DND-41 (cell line): ENCODE measurements at regions not wholly inside any gene's neighbourhood (a gene's known extent, or its start where the extent isn't known, plus 50 kb on each side); places are given as distances from the start of the nearest gene placed in this dataset.

Experiments
- ATAC-seq: fragments of 200-7000 bp; cut with Tn5 transposase; 3 replicates; pipeline ENCODE4 v1.9.1; 2021; ENCODE audit warnings: low read depth; ENCODE audit not compliant: insufficient read depth
- DNase-seq: peaks from one replicate; pipeline ENCODE4 v3.0.0-alpha.2; 2020
- H2AFZ ChIP-seq: 2 replicates; pipeline ENCODE4 v1.6.0; 2012; ENCODE audit warnings: low read depth, low read length
- H3K27ac ChIP-seq: 2 replicates; pipeline ENCODE4 v1.5.1; 2012; ENCODE audit warnings: low read length, inconsistent platforms
- H3K27me3 ChIP-seq: fragments of 200-600 bp; sonication (generic); 2 replicates; pipeline ENCODE4 v1.6.0; 2012; ENCODE audit warnings: low read length, mild to moderate bottlenecking, inconsistent platforms; ENCODE audit not compliant: insufficient read depth, poor library complexity
- H3K36me3 ChIP-seq: 2 replicates; pipeline ENCODE4 v1.5.1; 2012; ENCODE audit warnings: low read length, inconsistent platforms; ENCODE audit not compliant: insufficient read depth
- H3K4me1 ChIP-seq: 2 replicates; pipeline ENCODE4 v1.5.1; 2012; ENCODE audit warnings: mild to moderate bottlenecking, low read length; ENCODE audit not compliant: insufficient read depth
- H3K4me2 ChIP-seq: 2 replicates; pipeline ENCODE4 v1.6.0; 2012; ENCODE audit warnings: mild to moderate bottlenecking, moderate library complexity, low read length, inconsistent platforms; ENCODE audit not compliant: insufficient read depth
- H3K4me3 ChIP-seq, 2 experiments: fragments of 200-600 bp in 1 of 2; shearing (Covaris generic) in 1 of 2; 2 replicates each; pipeline ENCODE4 v1.5.1; 2012 to 2016; ENCODE audit warnings: inconsistent platforms in 2 of 2, low read length in 2 of 2, mild to moderate bottlenecking in 2 of 2, low read depth in 1 of 2, moderate library complexity in 1 of 2
- H3K79me2 ChIP-seq: 2 replicates; pipeline ENCODE4 v1.6.0; 2012; ENCODE audit warnings: low read length, inconsistent platforms; ENCODE audit not compliant: insufficient read depth
- H3K9ac ChIP-seq: 2 replicates; pipeline ENCODE4 v1.6.0; 2012; ENCODE audit warnings: low read depth, mild to moderate bottlenecking, inconsistent platforms, low read length, moderate library complexity
- H3K9me3 ChIP-seq: 2 replicates; pipeline ENCODE4 v1.5.1; 2012; ENCODE audit warnings: low read length, moderate library complexity, mild to moderate bottlenecking, inconsistent platforms; ENCODE audit not compliant: insufficient read depth, severe bottlenecking
- H4K20me1 ChIP-seq: 2 replicates; pipeline ENCODE4 v1.6.0; 2012; ENCODE audit warnings: low read length; ENCODE audit not compliant: insufficient read depth
- CTCF ChIP-seq: IDR thresholded peaks from 2 replicates; pipeline ENCODE4 v1.5.1; 2012; ENCODE audit warnings: borderline replicate concordance, low read length, moderate library complexity, mild to moderate bottlenecking; ENCODE audit not compliant: poor library complexity, severe bottlenecking; ENCODE audit errors: extremely low read depth
- EZH2 ChIP-seq: IDR thresholded peaks from 3 replicates; pipeline ENCODE4 v1.6.1; 2012; ENCODE audit warnings: borderline replicate concordance, low read depth, mild to moderate bottlenecking, moderate library complexity, low read length, inconsistent platforms; ENCODE audit not compliant: severe bottlenecking

DNA sequence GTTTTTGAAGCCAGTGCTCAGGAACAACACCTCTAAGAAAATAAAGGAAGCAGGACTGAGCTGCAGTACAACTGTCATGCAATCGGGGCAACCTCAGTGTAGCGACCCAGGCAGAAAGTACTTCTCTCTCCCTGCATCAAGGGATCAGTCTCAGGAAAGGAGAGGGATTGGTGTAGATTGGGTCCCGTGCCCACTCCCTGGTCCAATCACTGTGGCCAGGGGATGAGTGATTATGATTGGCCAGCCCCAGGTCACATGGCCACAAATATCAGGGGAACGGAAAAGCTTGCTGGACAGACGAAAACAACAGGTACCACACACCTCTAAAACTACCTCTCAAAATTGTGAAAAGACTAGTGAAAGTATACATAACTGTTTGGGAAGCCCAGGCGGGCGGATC, 136.2 kb upstream of the F3 start:
- no peaks in the 10 kb centered on the region for H3K79me2 ChIP-seq

DNA sequence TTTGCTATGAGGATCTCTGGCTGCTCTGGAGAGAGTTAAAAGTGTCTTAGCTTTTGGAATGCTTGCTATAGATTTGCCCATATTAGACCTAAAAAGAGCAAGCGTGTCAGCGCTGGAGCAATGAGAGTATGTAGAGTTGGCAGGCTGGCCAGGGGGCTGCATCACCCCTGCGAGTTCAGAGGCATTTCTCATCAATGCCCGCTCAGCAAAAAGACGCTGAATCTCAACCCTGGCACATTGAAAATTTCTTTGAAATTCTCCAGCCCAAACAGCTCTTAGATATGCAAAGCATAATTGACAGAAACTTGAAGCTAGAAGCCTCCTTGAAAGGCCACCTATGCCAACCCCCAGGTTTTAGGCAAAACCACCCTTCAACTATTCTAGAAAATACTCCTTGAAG, 135.5 kb upstream of the F3 start:
- H4K20me1 ChIP-seq: no peaks in the 10 kb centered on the region
- H3K9ac ChIP-seq: no peak overlapping the region
- no peaks in the 10 kb centered on the region for H3K9me3 ChIP-seq
- no peaks in the 10 kb centered on the region for H3K36me3 ChIP-seq
- no peak for TF ChIP-seq EZH2
- no peak for TF ChIP-seq CTCF
- no peaks in the 10 kb centered on the region for H3K4me1 ChIP-seq
- ATAC-seq: no peak
- no peak overlapping the region for H2AFZ ChIP-seq
- H3K4me2 ChIP-seq: no peak overlapping the region
- no peak overlapping the region for H3K27ac ChIP-seq
- H3K79me2 ChIP-seq: no peaks in the 10 kb centered on the region
- H3K4me3 ChIP-seq: no peak overlapping the region
- H3K27me3 ChIP-seq: no peaks in the 10 kb centered on the region
- DNase-seq: no peak

More for the DNA sequence above, 136.2 kb upstream of the F3 start:
- H3K4me3 ChIP-seq: no peak overlapping the region
- H3K36me3 ChIP-seq: no peaks in the 10 kb centered on the region
- no peak overlapping the region for H2AFZ ChIP-seq
- no peak overlapping the region for H3K9ac ChIP-seq
- no peaks in the 10 kb centered on the region for H3K9me3 ChIP-seq
- H3K27ac ChIP-seq: no peak overlapping the region
- H4K20me1 ChIP-seq: no peaks in the 10 kb centered on the region
- no peak for DNase-seq
- H3K4me1 ChIP-seq: no peaks in the 10 kb centered on the region
- no peak for ATAC-seq
- TF ChIP-seq CTCF (no peak), EZH2 (no peak)
- H3K27me3 ChIP-seq: no peaks in the 10 kb centered on the region
- H3K4me2 ChIP-seq: no peak overlapping the region

DNA sequence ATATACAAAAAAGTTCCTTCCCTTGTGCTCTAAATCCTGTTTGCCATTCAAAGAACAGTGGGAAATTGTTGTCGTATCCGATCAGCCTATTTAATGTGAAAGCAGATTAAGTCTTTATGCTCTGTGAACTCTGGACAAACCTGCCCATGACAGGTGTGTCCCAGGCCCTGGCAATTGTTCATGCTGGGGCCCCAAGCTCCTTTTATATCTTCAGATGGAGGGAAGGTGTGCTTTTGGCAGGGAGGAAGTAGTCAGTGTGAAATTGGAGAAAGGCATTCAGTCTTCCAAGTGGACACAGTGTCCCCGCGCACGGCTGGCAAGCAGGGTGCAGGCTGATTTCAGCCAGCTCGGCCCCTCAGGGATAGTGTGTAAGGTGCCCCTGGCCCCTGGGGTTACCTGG, 135.1 kb upstream of the F3 start:
- H3K4me1 ChIP-seq: no peaks in the 10 kb centered on the region
- no peak overlapping the region for H3K9ac ChIP-seq
- H3K4me2 ChIP-seq: no peak overlapping the region
- H4K20me1 ChIP-seq: no peaks in the 10 kb centered on the region
- no peaks in the 10 kb centered on the region for H3K36me3 ChIP-seq
- no peaks in the 10 kb centered on the region for H3K27me3 ChIP-seq
- no peak overlapping the region for H2AFZ ChIP-seq
- no peaks in the 10 kb centered on the region for H3K79me2 ChIP-seq
- TF ChIP-seq EZH2 (no peak), CTCF (no peak)
- ATAC-seq (no peak), DNase-seq (no peak)
- no peaks in the 10 kb centered on the region for H3K9me3 ChIP-seq
- no peak overlapping the region for H3K4me3 ChIP-seq
- no peak overlapping the region for H3K27ac ChIP-seq

DNA sequence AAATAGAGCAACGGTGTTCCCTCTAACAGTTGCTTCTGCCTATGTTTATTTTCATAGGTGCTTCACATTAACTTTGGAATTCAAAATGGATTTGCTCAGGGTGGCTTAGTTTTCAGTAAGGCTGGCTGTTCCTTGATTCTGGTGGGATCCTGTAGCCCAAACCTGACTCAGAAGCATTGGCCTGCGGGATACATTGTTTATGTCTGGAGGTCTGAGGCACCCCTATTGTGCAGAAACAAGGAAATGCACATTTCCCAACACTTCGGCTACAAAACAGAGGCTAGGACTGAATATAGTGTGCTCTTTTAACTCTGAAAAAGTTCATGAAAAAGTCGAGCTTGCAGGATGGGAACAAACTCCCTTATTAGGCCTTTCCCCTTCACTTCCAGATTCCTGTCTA, 133.8 kb upstream of the F3 start:
- no peak for DNase-seq
- no peak overlapping the region for H2AFZ ChIP-seq
- no peak for ATAC-seq
- no peaks in the 10 kb centered on the region for H4K20me1 ChIP-seq
- no peaks in the 10 kb centered on the region for H3K79me2 ChIP-seq
- H3K9ac ChIP-seq: no peak overlapping the region
- no peaks in the 10 kb centered on the region for H3K9me3 ChIP-seq
- H3K27ac ChIP-seq: no peak overlapping the region
- H3K27me3 ChIP-seq: no peaks in the 10 kb centered on the region
- no peak overlapping the region for H3K4me2 ChIP-seq
- no peaks in the 10 kb centered on the region for H3K4me1 ChIP-seq
- H3K4me3 ChIP-seq: no peak overlapping the region
- no peaks in the 10 kb centered on the region for H3K36me3 ChIP-seq
- TF ChIP-seq CTCF: no peak
